A204.1 (cell line): ENCODE measurements at regions not wholly inside any gene's neighbourhood (a gene's known extent, or its start where the extent isn't known, plus 50 kb on each side); places are given as distances from the start of the nearest gene placed in this dataset.
"Not testable (repeated sequence)": the region's sequence is repeated elsewhere in the genome, so short reads cannot be mapped to it uniquely, and the experiment has no call there.

Experiments
- FAIRE-seq: peaks from 2 replicates; lab custom pipeline; 2012; peaks lifted over from hg19 to GRCh38; lab: Jason Lieb, UNC

- no peak for FAIRE-seq
These were observed 175.5 kb downstream of the AKAIN1 start for GRCh38 chr18:5021558-5021957.

- no peak for FAIRE-seq
These were observed 181.8 kb downstream of the AKAIN1 start for GRCh38 chr18:5015213-5015612.

GRCh38 chr18:5004031-5004820 lies 192.8 kb downstream of the AKAIN1 start:
- FAIRE-seq: not testable (repeated sequence)

- FAIRE-seq: no peak
These were observed 202.3 kb downstream of the AKAIN1 start for GRCh38 chr18:4994710-4995109.

- FAIRE-seq: no peak
These were observed 209.3 kb downstream of the AKAIN1 start for GRCh38 chr18:4987452-4988405.

GRCh38 chr18:4986677-4987076 lies 210.4 kb downstream of the AKAIN1 start:
- FAIRE-seq: no peak

- FAIRE-seq: no peak
These were observed 211.0 kb downstream of the AKAIN1 start for GRCh38 chr18:4986066-4986465.

GRCh38 chr18:4961121-4961909 lies 235.7 kb downstream of the AKAIN1 start:
- FAIRE-seq: no peak

- FAIRE-seq: no peak
These were observed 236.5 kb downstream of the AKAIN1 start for GRCh38 chr18:4960578-4960977.

GRCh38 chr18:4931209-4931608 lies 265.8 kb downstream of the AKAIN1 start:
- FAIRE-seq: no peak

GRCh38 chr18:4921548-4921947 lies 275.5 kb downstream of the AKAIN1 start:
- FAIRE-seq: no peak

GRCh38 chr18:4917509-4917908 lies 279.5 kb downstream of the AKAIN1 start:
- not testable (repeated sequence) for FAIRE-seq

- no peak for FAIRE-seq
These were observed 288.7 kb downstream of the AKAIN1 start for GRCh38 chr18:4908328-4908727.

- no peak for FAIRE-seq
These were observed 290.2 kb downstream of the AKAIN1 start for GRCh38 chr18:4906856-4907255.

GRCh38 chr18:4888251-4889040 lies 308.6 kb downstream of the AKAIN1 start:
- FAIRE-seq: no peak

- FAIRE-seq: no peak
These were observed 318.6 kb downstream of the AKAIN1 start for GRCh38 chr18:4878480-4878879.

GRCh38 chr18:4871197-4871596 lies 325.9 kb downstream of the AKAIN1 start:
- no peak for FAIRE-seq

GRCh38 chr18:4870177-4870773 lies 326.8 kb downstream of the AKAIN1 start:
- no peak for FAIRE-seq

GRCh38 chr18:4869155-4869554 lies 327.9 kb downstream of the AKAIN1 start:
- FAIRE-seq: no peak

GRCh38 chr18:4858379-4859127 lies 338.5 kb downstream of the AKAIN1 start:
- no peak for FAIRE-seq
